HUES48 (cell line): ENCODE measurements at regions not wholly inside any gene's neighbourhood (a gene's known extent, or its start where the extent isn't known, plus 50 kb on each side); places are given as distances from the start of the nearest gene placed in this dataset.
A peak's percentile ranks its signal among the peaks of the same experiment; 100 is the strongest.

Source experiments
- H3K27ac ChIP-seq: one replicate; pipeline ENCODE4 v1.7.0; 2013; ENCODE audit warnings: low read depth, low read length, inconsistent platforms
- H3K27me3 ChIP-seq: 2 replicates; pipeline ENCODE4 v1.6.1; 2013; ENCODE audit warnings: mild to moderate bottlenecking, low read length; ENCODE audit not compliant: control insufficient read depth, insufficient read depth
- H3K36me3 ChIP-seq: 2 replicates; pipeline ENCODE4 v1.6.1; 2013; ENCODE audit warnings: low read length; ENCODE audit not compliant: control insufficient read depth, insufficient read depth
- H3K4me1 ChIP-seq: 2 replicates; pipeline ENCODE4 v1.6.1; 2013; ENCODE audit warnings: mild to moderate bottlenecking, low read length; ENCODE audit not compliant: control insufficient read depth, insufficient read depth
- H3K4me3 ChIP-seq: 2 replicates; pipeline ENCODE4 v1.5.1; 2013; ENCODE audit warnings: mild to moderate bottlenecking, low read depth, low read length
- H3K9ac ChIP-seq: 2 replicates; pipeline ENCODE4 v1.6.1; 2013; ENCODE audit warnings: mild to moderate bottlenecking, low read depth, low read length, moderate library complexity
- H3K9me3 ChIP-seq: 2 replicates; pipeline ENCODE4 v1.6.1; 2013; ENCODE audit warnings: low read length; ENCODE audit not compliant: control insufficient read depth, insufficient read depth

- no peak overlapping the region for H3K9ac ChIP-seq
- peaks cover 48% of the 10 kb centered on the region for H3K27me3 ChIP-seq
- peaks cover 15% of the 10 kb centered on the region for H3K4me1 ChIP-seq
- H3K9me3 ChIP-seq, result no peaks in the 10 kb centered on the region
- H3K4me3 ChIP-seq, result no peak overlapping the region
- no peak overlapping the region for H3K27ac ChIP-seq
- no peaks in the 10 kb centered on the region for H3K36me3 ChIP-seq
Measured at GRCh38 chr10:43024942-43025700, 51.7 kb upstream of the RET start.

- Histone ChIP-seq H3K4me1 (peaks cover 15% of the 10 kb centered on the region), H3K27ac (no peak overlapping the region), H3K36me3 (no peaks in the 10 kb centered on the region), H3K4me3 (peak overlapping the region; percentile 47), H3K9me3 (no peaks in the 10 kb centered on the region), H3K9ac (no peak overlapping the region), H3K27me3 (peaks cover 48% of the 10 kb centered on the region)
Measured at GRCh38 chr10:43026039-43026973, 50.6 kb upstream of the RET start.
